Naive B cell (primary cell): ENCODE measurements at regions not wholly inside any gene's neighbourhood (a gene's known extent, or its start where the extent isn't known, plus 50 kb on each side); places are given as distances from the start of the nearest gene placed in this dataset.

ENCODE experiments used
- ATAC-seq, 2 donors: fragments of 150-1000 bp; cut with Tn5 transposase; 2 replicates each; pipeline ENCODE4 v1.10.0; 2021; ENCODE audit warnings: low read depth in 2 of 2, mild to moderate bottlenecking in 2 of 2, moderate library complexity in 2 of 2
- DNase-seq: peaks from one replicate; pipeline ENCODE4 v3.0.0; 2022
- H3K27ac Mint-ChIP-seq, 6 donors: one replicate each; pipeline ENCODE4 v1.8.0; 2020 to 2022; ENCODE audit warnings: mild to moderate bottlenecking in 6 of 6, mixed read lengths in 6 of 6, moderate library complexity in 5 of 6, inconsistent platforms in 2 of 6
- H3K27me3 Mint-ChIP-seq, 3 donors: one replicate each; pipeline ENCODE4 v1.8.0; 2021 to 2022; ENCODE audit warnings: mixed read lengths in 3 of 3, mild to moderate bottlenecking in 1 of 3
- H3K36me3 Mint-ChIP-seq, 2 donors: one replicate each; pipeline ENCODE4 v1.8.0; 2020 to 2022; ENCODE audit warnings: mixed read lengths in 2 of 2, inconsistent platforms in 1 of 2, mild to moderate bottlenecking in 1 of 2
- H3K4me1 Mint-ChIP-seq, 3 donors: one replicate each; pipeline ENCODE4 v1.8.0; 2020 to 2022; ENCODE audit warnings: mixed read lengths in 3 of 3, inconsistent platforms in 1 of 3, mild to moderate bottlenecking in 1 of 3, moderate library complexity in 1 of 3
- H3K4me3 Mint-ChIP-seq, 8 donors: one replicate each; pipeline ENCODE4 v1.8.0; 2020 to 2022; ENCODE audit warnings: mild to moderate bottlenecking in 8 of 8, mixed read lengths in 8 of 8, moderate library complexity in 8 of 8, inconsistent platforms in 2 of 8
- H3K9me3 Mint-ChIP-seq, 7 donors: one replicate each; pipeline ENCODE4 v1.8.0; 2020 to 2022; ENCODE audit warnings: mixed read lengths in 7 of 7, mild to moderate bottlenecking in 5 of 7, inconsistent platforms in 2 of 7, moderate library complexity in 1 of 7

DNA sequence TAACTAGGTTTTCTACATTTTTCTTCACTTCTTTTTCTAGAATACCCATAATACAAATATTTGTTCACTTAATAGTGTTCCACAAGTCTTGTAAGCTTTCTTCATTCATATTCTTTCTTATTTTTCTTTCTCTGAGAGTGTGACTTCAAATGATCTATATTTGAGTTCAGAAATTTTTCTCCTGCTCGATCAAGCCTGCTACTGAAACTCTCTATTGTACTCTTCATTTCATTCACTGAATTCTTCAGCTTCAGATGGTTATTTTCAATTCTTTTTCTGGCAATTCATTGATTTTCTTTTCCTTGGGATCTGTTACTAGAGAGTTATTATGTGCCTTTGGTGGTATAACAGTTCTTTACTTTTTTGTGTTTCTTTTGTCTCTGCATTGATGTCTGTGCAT, 82.5 kb upstream of the CAMK1G start:
- peaks cover 0 to 7% (median 0%) of the 10 kb centered on the region in 3 donors for H3K27me3 Mint-ChIP-seq
- H3K9me3 Mint-ChIP-seq: peaks cover 6 to 46% (median 25%) of the 10 kb centered on the region in 7 donors
- no peak for ATAC-seq
- H3K4me1 Mint-ChIP-seq: no peaks in the 10 kb centered on the region
- no peak overlapping the region for H3K27ac Mint-ChIP-seq
- peaks cover 11 to 16% of the 10 kb centered on the region in 2 donors for H3K36me3 Mint-ChIP-seq
- DNase-seq: no peak
- no peak overlapping the region for H3K4me3 Mint-ChIP-seq

DNA sequence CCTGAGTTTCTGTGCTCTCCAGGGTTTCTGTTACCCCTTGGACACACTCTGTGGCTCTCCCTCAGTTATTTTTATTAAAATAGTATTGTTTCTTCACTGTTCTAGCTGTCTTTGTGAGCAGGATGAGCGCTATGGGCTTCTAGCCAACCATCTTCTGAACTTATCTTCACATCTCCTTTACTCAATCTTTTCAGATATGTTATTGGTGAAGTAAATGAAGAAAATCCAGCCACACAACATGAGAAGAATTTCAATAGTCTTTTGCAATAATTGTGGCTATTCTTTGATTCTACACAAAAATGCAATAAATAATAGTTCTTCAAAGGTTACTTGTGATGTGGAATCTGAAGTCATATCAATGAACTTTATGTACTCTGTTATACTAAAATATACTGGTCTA, 80.3 kb upstream of the CAMK1G start:
- no peak overlapping the region for H3K27ac Mint-ChIP-seq
- H3K36me3 Mint-ChIP-seq: peaks cover 6 to 16% of the 10 kb centered on the region in 2 donors
- no peak for ATAC-seq
- peaks cover 6 to 33% (median 17%) of the 10 kb centered on the region in 7 donors for H3K9me3 Mint-ChIP-seq
- no peak overlapping the region for H3K4me3 Mint-ChIP-seq
- H3K27me3 Mint-ChIP-seq: peaks cover 0 to 18% (median 0%) of the 10 kb centered on the region in 3 donors
- DNase-seq: no peak
- H3K4me1 Mint-ChIP-seq: no peaks in the 10 kb centered on the region

DNA sequence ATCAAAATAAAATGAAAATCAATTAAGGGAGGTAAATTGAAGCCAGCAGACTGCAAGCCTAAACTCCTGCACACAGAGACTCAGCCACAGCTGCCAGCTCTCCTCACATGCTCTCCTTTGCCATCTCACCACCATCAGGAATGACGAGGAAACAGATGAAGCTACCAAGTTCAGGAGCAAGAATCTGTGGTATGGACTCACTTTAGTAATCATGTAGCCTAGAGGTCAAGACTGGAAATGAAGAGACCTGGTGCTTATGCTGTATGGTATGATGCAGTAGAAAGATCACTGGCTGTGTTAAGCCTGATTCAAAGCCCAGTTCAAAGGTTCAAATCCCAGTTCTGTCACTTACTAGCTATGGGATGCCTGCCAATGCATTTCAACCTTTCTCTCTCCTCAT, 78.9 kb upstream of the CAMK1G start:
- H3K9me3 Mint-ChIP-seq: peaks cover 6 to 25% (median 14%) of the 10 kb centered on the region in 7 donors
- ATAC-seq (no peak), DNase-seq (no peak)
- peaks cover 0 to 18% (median 10%) of the 10 kb centered on the region in 3 donors for H3K27me3 Mint-ChIP-seq
- H3K36me3 Mint-ChIP-seq: peaks cover 6 to 16% of the 10 kb centered on the region in 2 donors
- no peak overlapping the region for H3K27ac Mint-ChIP-seq
- no peaks in the 10 kb centered on the region for H3K4me1 Mint-ChIP-seq
- H3K4me3 Mint-ChIP-seq: no peak overlapping the region

DNA sequence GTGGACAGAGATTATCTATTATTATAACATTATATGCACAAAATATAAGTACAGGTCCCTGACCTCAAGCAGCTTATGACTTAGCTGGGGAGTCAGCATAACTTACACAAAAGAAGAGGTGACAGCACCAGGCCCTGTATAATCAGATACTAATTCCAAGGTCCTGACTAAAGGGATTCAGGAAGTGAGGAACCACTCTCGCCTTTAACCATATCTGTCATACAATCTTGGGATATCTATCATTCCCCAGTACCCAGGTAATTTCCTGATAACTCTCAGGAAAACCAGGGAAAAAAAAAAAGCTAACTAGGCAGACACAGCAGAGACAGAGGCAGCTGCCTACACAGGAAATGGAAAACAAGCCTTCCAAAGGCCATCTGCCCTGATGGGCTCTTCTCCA, 78.5 kb upstream of the CAMK1G start:
- no peak overlapping the region for H3K4me3 Mint-ChIP-seq
- H3K27ac Mint-ChIP-seq: no peak overlapping the region
- H3K4me1 Mint-ChIP-seq: no peaks in the 10 kb centered on the region
- ATAC-seq (no peak), DNase-seq (no peak)
- peaks cover 6 to 15% of the 10 kb centered on the region in 2 donors for H3K36me3 Mint-ChIP-seq
- peaks cover 0 to 18% (median 12%) of the 10 kb centered on the region in 3 donors for H3K27me3 Mint-ChIP-seq
- peaks cover 6 to 21% (median 13%) of the 10 kb centered on the region in 7 donors for H3K9me3 Mint-ChIP-seq

DNA sequence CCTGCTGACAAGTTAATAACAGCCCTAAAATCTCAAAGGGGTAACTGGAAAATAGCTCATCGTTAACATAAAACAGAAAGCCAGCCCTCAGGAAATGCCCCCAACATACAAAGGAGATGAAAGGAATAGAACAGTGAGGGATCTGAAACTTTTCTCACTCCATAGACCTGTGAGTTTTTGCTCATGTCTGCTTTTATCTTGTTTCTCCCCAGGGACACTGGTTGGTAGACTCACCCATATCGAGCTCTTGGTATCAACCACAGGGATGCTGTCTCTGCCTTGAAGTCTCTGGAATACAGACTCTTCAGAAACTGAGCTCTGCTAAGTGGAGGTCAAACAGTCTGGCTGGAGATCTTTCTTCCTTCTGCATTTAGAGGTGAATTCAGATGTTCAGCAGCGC, 77.4 kb upstream of the CAMK1G start:
- peaks cover 1 to 4% of the 10 kb centered on the region in 2 donors for H3K36me3 Mint-ChIP-seq
- ATAC-seq (no peak), DNase-seq (no peak)
- no peaks in the 10 kb centered on the region for H3K4me1 Mint-ChIP-seq
- no peak overlapping the region for H3K4me3 Mint-ChIP-seq
- H3K27me3 Mint-ChIP-seq: peaks cover 0 to 18% (median 16%) of the 10 kb centered on the region in 3 donors
- H3K9me3 Mint-ChIP-seq: peaks cover 2 to 10% (median 4%) of the 10 kb centered on the region in 7 donors
- H3K27ac Mint-ChIP-seq: no peak overlapping the region

DNA sequence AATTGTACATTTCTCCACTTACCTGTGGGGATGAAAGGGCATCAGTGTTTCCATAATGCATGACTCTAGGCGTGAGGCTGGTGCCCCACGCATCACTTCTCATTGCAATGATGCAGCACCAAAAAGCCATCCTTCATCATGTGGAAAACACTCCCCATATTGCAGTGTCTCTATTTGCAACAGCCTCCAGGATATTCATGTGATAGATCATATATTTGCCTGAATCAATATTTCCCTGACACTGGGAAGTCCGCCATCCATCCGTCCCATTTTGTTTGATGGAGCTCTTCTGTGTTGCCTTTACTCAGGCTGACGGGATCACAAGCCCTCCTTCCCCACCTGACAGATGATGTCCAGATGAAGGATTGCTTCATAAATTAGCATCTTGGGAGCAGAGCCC, 74.5 kb upstream of the CAMK1G start:
- H3K4me3 Mint-ChIP-seq: no peak overlapping the region
- no peak for ATAC-seq
- H3K27ac Mint-ChIP-seq: no peak overlapping the region
- H3K36me3 Mint-ChIP-seq: no peaks in the 10 kb centered on the region
- H3K4me1 Mint-ChIP-seq: no peaks in the 10 kb centered on the region
- H3K9me3 Mint-ChIP-seq: peaks cover 0 to 6% (median 2%) of the 10 kb centered on the region in 7 donors
- no peak for DNase-seq
- peaks cover 0 to 19% (median 18%) of the 10 kb centered on the region in 3 donors for H3K27me3 Mint-ChIP-seq

DNA sequence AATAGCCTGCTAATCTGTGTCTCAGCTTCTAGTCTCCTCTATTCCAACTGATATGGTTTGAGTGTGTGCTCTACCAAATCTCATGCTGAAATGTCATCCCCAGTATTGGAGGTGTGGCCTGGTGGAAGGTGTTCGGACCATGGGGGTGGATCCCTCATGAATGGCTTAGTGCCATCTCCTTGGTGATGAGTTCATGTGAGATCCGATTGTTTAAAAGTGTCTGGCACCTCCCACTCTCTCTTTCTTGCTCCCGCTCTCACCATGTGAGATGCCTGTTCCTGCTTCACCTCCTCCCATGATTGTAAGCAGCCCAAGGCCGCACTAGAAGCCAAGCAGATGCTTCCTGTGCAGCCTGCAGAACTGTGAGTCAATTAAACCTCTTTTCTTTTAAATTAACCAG, 73.5 kb upstream of the CAMK1G start:
- Mint-ChIP-seq H3K27ac (peak overlapping the region in 1 of 6 donors; percentile 57), H3K27me3 (peaks cover 6 to 27% (median 19%) of the 10 kb centered on the region in 3 donors), H3K9me3 (peaks cover 0 to 6% (median 2%) of the 10 kb centered on the region in 7 donors), H3K4me1 (no peaks in the 10 kb centered on the region), H3K36me3 (no peaks in the 10 kb centered on the region), H3K4me3 (no peak overlapping the region)
- DNase-seq (no peak), ATAC-seq (no peak)

DNA sequence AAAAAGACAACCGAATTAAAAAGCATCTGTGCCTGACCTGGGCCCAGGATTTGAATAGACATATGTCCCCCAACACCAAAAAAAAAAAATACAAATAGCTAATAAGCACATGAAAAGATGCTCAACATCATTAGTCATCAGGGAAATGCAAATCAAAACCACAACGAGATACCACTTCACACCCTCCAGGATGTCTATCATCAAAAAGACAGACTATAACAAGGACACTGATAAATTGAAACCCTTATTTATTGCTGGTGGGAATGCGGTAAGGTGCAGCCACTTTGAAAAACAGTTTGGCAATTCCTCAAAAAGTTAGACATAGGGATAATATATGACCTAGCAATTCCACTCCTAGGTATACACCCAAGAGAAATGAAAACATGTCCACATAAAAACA, 72.3 kb upstream of the CAMK1G start:
- peaks cover 0 to 6% (median 2%) of the 10 kb centered on the region in 7 donors for H3K9me3 Mint-ChIP-seq
- no peaks in the 10 kb centered on the region for H3K36me3 Mint-ChIP-seq
- H3K27me3 Mint-ChIP-seq: peaks cover 6 to 29% (median 24%) of the 10 kb centered on the region in 3 donors
- peak overlapping the region in 1 of 6 donors; percentile 4 for H3K27ac Mint-ChIP-seq
- DNase-seq (no peak), ATAC-seq (no peak)
- no peaks in the 10 kb centered on the region for H3K4me1 Mint-ChIP-seq
- H3K4me3 Mint-ChIP-seq: no peak overlapping the region

DNA sequence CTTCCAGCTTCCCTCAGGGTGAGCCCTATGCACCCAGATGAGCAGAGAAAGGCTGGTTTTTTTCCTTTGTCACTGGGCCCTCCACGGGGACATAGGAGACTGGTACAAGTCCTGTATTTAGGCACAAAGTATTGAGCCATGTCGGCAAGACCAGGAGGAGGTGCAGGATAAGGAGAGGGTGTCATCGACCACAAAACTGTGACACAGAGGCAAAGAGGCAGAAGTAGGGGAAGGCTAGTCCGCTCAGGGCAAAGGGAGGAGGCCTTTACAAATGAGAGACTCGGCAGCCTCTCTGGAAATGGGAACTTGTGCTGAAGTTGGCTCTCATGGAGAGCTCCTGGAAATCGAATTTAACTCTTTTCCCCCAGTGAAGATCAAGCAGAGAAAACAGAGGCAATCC, 70.7 kb upstream of the CAMK1G start:
- DNase-seq (no peak), ATAC-seq (no peak)
- Mint-ChIP-seq H3K27ac (no peak overlapping the region), H3K27me3 (peaks cover 6 to 27% (median 26%) of the 10 kb centered on the region in 3 donors), H3K9me3 (peaks cover 0 to 6% (median 2%) of the 10 kb centered on the region in 7 donors), H3K4me3 (no peak overlapping the region), H3K4me1 (no peaks in the 10 kb centered on the region), H3K36me3 (no peaks in the 10 kb centered on the region)

DNA sequence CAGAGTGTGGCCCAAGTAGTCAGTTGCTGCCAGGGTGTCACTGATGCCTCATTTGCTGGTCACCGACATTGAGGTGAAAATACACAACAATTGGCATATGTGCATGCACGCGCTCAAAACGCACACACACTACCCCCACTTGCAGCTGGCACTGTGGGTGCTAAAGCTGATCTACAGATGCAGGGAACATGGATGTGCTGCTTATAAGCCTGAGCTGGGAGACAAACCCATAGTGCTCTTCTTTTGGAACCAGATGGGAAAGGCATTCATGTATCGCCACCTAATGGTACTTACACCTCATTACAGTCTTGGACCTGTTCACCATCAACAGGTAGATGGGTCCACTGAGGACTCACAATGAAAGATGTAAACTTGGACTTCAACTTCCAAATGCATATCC, 70.3 kb upstream of the CAMK1G start:
- no peaks in the 10 kb centered on the region for H3K4me1 Mint-ChIP-seq
- peaks cover 0 to 6% (median 2%) of the 10 kb centered on the region in 7 donors for H3K9me3 Mint-ChIP-seq
- DNase-seq: no peak
- H3K27me3 Mint-ChIP-seq: peaks cover 6 to 31% (median 27%) of the 10 kb centered on the region in 3 donors
- H3K4me3 Mint-ChIP-seq: no peak overlapping the region
- no peaks in the 10 kb centered on the region for H3K36me3 Mint-ChIP-seq
- no peak for ATAC-seq
- no peak overlapping the region for H3K27ac Mint-ChIP-seq

DNA sequence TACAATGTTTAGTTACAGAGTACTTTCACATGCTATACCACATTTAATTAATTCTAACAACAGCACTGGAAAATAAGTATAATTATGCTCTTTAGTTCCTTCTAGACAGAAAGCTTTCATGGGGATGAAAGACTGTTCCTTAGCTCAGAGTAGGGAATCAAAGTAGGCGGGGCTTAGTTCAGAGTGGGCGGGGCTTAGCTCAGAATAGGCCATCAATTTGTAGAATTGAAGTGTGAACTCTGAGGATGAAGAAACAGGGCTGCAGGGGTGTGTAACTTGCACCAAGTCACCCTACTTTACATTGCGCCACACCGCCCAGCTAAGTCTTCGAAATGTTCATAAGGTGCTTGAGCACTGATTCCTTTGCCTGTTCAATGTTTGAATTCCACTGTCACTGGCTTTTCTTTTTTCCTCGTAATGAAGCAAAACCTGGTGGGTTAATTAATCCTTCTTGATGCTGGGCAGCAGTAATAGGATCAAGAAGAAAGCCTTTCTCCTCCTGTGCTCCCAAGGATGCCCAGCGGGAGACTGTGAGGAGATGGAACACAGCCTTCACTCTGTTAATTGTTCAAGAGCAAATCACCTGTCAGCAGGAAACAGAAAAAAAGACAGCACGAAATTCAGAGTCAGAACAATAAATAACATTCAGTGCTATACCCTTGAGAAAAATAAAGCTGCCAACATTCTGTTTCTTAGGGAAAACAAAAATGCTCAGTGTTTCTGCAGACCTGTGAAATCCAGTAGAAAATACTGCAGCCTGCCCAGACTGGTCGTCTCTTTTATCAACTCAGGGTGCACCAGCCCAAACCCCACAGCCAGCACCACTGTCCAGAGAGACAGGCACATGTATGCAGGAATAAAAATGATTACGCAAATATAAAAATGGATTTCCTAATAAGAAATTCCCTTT, 66.5 kb upstream of the CAMK1G start:
- Mint-ChIP-seq H3K27me3 (peaks cover 6 to 31% (median 14%) of the 10 kb centered on the region in 3 donors), H3K4me1 (no peaks in the 10 kb centered on the region), H3K27ac (no peak overlapping the region), H3K4me3 (no peak overlapping the region), H3K36me3 (no peaks in the 10 kb centered on the region), H3K9me3 (peaks cover 0 to 3% (median 3%) of the 10 kb centered on the region in 7 donors)
- ATAC-seq (no peak), DNase-seq (no peak)

DNA sequence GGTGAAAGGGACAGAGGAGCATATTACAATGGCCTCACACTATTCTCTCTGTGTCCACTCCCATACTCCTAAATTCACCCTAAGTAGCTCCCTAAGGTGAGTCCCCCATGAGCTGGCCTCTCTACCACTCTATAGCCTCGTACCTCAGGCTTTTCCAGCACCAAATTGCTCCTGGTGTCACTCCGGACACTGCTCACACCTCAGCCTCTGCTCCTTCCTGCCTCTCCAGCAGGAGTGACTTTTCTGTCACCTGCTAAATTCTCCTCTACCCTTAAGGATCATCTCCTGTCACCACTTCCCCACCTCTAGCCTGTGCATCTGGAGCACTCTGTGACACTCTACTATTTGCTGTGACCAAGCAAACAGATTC, 65.8 kb upstream of the CAMK1G start:
- H3K27ac Mint-ChIP-seq: no peak overlapping the region
- no peak for DNase-seq
- peaks cover 6 to 31% (median 12%) of the 10 kb centered on the region in 3 donors for H3K27me3 Mint-ChIP-seq
- no peak for ATAC-seq
- peaks cover 0 to 3% (median 2%) of the 10 kb centered on the region in 7 donors for H3K9me3 Mint-ChIP-seq
- no peak overlapping the region for H3K4me3 Mint-ChIP-seq
- H3K4me1 Mint-ChIP-seq: no peaks in the 10 kb centered on the region
- H3K36me3 Mint-ChIP-seq: no peaks in the 10 kb centered on the region

DNA sequence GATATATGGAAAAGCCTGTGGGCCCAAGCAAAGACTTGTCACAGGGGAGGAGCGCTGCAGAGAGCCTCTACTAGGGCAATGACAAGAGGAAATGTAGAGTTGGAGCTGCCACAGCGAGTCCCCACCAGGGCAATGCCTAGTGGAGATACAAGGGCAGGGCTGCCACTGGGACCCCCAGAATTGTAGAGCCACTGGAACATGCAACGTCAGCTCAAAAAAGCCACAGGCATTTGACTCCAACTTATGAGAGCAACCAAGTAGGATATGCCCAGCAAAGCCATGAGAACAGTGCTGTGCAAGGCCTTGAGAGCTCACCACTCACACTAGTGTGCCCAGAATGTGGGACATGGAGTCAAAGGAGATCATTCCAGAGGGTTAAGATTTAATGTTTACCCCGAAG, 63.7 kb upstream of the CAMK1G start:
- H3K27ac Mint-ChIP-seq: no peak overlapping the region
- ATAC-seq (no peak), DNase-seq (no peak)
- H3K9me3 Mint-ChIP-seq: peaks cover 0 to 3% (median 0%) of the 10 kb centered on the region in 7 donors
- peaks cover 1 to 25% (median 20%) of the 10 kb centered on the region in 3 donors for H3K27me3 Mint-ChIP-seq
- no peaks in the 10 kb centered on the region for H3K4me1 Mint-ChIP-seq
- H3K4me3 Mint-ChIP-seq: no peak overlapping the region
- no peaks in the 10 kb centered on the region for H3K36me3 Mint-ChIP-seq

DNA sequence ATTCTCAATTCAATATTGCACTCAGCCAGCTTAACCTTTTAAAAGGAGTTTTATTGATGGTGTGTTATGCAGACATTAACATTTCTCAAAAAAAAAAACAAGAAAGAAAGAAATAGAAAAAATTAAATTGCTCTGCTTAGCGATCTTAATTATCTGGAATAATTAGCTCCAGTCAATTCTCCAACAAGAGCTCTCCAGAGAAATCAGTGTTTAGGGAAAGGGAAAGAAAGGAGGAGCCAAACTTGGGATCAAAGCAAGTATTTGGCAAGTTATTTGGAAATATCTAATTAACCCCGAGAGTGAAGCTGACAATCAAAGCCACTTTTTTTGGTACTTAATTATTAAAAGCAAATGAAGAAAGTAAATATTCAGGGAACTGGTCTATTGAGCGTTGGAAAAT, 60.7 kb upstream of the CAMK1G start:
- no peaks in the 10 kb centered on the region for H3K36me3 Mint-ChIP-seq
- H3K4me3 Mint-ChIP-seq: no peak overlapping the region
- ATAC-seq: no peak
- peak overlapping the region in 1 of 6 donors; percentile 11 for H3K27ac Mint-ChIP-seq
- peaks cover 8 to 23% (median 17%) of the 10 kb centered on the region in 3 donors for H3K27me3 Mint-ChIP-seq
- no peaks in the 10 kb centered on the region for H3K4me1 Mint-ChIP-seq
- no peak for DNase-seq
- peaks cover 0 to 3% (median 0%) of the 10 kb centered on the region in 7 donors for H3K9me3 Mint-ChIP-seq
